HG02970 (cell line): ENCODE measurements at regions not wholly inside any gene's neighbourhood (a gene's known extent, or its start where the extent isn't known, plus 50 kb on each side); places are given as distances from the start of the nearest gene placed in this dataset.
"Not testable (repeated sequence)": the region's sequence is repeated elsewhere in the genome, so short reads cannot be mapped to it uniquely, and the experiment has no call there.

Source experiments
- ATAC-seq: cut with Tn5 transposase; IDR thresholded peaks from one replicate; pipeline ENCODE4 v1.9.1; 2021; ENCODE audit warnings: mild to moderate bottlenecking, moderate library complexity, moderate number of reproducible peaks; ENCODE audit not compliant: unreplicated experiment, low FRiP score

- no peak for ATAC-seq
Observed at GRCh38 chr2:176423819-176424218, 154.6 kb downstream of the MTX2 start.

GRCh38 chr2:176424746-176425145, 155.5 kb downstream of the MTX2 start:
- no peak for ATAC-seq

GRCh38 chr2:176427549-176427948, 158.3 kb downstream of the MTX2 start:
- ATAC-seq: no peak

GRCh38 chr2:176428944-176429469, 159.8 kb downstream of the MTX2 start:
- ATAC-seq: not testable (repeated sequence)

- ATAC-seq: no peak
Observed at GRCh38 chr2:176432434-176432833, 163.2 kb downstream of the MTX2 start.

- no peak for ATAC-seq
Observed at GRCh38 chr2:176435729-176436128, 166.5 kb downstream of the MTX2 start.

- ATAC-seq: no peak
Observed at GRCh38 chr2:176443946-176444345, 174.7 kb downstream of the MTX2 start.

GRCh38 chr2:176445956-176446355, 176.7 kb downstream of the MTX2 start:
- no peak for ATAC-seq

GRCh38 chr2:176446718-176447414, 177.6 kb downstream of the MTX2 start:
- no peak for ATAC-seq

GRCh38 chr2:176447616-176448015, 178.4 kb downstream of the MTX2 start:
- ATAC-seq: no peak

- ATAC-seq: no peak
Observed at GRCh38 chr2:176449852-176450251, 180.6 kb downstream of the MTX2 start.

GRCh38 chr2:176453784-176454183, 184.5 kb downstream of the MTX2 start:
- no peak for ATAC-seq

GRCh38 chr2:176454893-176455815, 185.9 kb downstream of the MTX2 start:
- no peak for ATAC-seq

- ATAC-seq: no peak
Observed at GRCh38 chr2:176455816-176456291, 186.6 kb downstream of the MTX2 start.

- no peak for ATAC-seq
Observed at GRCh38 chr2:176457481-176457880, 188.2 kb downstream of the MTX2 start.

- ATAC-seq: no peak
Observed at GRCh38 chr2:176461098-176461808, 192.0 kb downstream of the MTX2 start.

- no peak for ATAC-seq
Observed at GRCh38 chr2:176461809-176462670, 192.8 kb downstream of the MTX2 start.

- no peak for ATAC-seq
Observed at GRCh38 chr2:176463546-176463945, 194.3 kb downstream of the MTX2 start.

GRCh38 chr2:176464886-176465564, 195.8 kb downstream of the MTX2 start:
- no peak for ATAC-seq
